ENCODE measurements at regions not wholly inside any gene's neighbourhood (a gene's known extent, or its start where the extent isn't known, plus 50 kb on each side); places are given as distances from the start of the nearest gene placed in this dataset.

DNA sequence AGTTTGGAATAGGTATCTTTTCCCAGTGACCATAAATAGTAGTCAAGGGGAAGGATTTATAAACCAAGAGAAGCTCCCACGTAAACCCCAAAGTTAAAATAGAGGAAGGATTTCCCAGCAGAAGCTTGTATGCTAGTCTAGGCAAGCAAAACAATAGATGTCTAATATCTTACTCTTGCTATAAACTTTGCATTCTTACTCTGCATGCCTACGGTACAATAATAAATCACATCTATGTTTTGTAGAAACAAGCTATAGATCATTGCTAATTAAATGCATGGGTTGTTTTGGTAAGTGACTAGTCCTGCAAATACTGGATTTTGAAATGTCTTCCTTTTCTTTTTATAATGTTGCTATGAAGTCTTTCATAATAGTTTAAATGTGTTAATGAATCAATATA, 585.5 kb downstream of the INHBA start:
- no CpG with 5 or more reads among the region's 2 CpGs for WGBS (ENCODE audit: insufficient coverage)
- no peak overlapping the region for H3K27ac ChIP-seq (ENCODE audit: low read length)
- H3K4me1 ChIP-seq (ENCODE audit: control insufficient read depth, insufficient read depth, low read length), result no peaks in the 10 kb centered on the region
- H3K9me3 ChIP-seq (replicated peaks; ENCODE audit: control insufficient read depth, low read depth, low read length), result no peaks in the 10 kb centered on the region
- H3K27me3 ChIP-seq (ENCODE audit: control insufficient read depth, insufficient read depth, low read length), result no peaks in the 10 kb centered on the region
- no peaks in the 10 kb centered on the region for H3K36me3 ChIP-seq (ENCODE audit: control insufficient read depth, insufficient read depth, low read length)
- no peak overlapping the region for H3K4me3 ChIP-seq (ENCODE audit: low read length)
- no peak for DNase-seq

DNA sequence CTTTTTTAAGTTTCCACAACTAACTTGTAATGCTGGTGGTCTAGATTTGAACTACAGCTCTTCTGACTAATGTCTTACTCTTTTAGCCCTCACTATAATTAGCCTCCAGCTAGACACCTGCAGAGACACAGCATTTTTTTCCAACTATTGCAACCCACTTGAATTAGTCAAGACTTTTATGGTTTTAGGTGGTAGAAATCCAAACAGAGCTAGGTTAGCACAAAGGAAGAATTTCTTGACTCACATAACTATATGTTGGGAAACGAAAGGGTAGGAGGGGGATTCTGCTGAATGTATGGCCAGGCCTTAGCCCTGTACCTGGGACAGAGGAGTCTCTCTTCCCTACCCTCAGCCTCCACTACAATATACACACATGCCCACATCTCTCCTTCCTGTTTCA, 586.1 kb downstream of the INHBA start:
- no peaks in the 10 kb centered on the region for H3K27me3 ChIP-seq (ENCODE audit: control insufficient read depth, insufficient read depth, low read length)
- no peaks in the 10 kb centered on the region for H3K36me3 ChIP-seq (ENCODE audit: control insufficient read depth, insufficient read depth, low read length)
- H3K9me3 ChIP-seq (replicated peaks; ENCODE audit: control insufficient read depth, low read depth, low read length), result no peaks in the 10 kb centered on the region
- no peak for DNase-seq
- no peaks in the 10 kb centered on the region for H3K4me1 ChIP-seq (ENCODE audit: control insufficient read depth, insufficient read depth, low read length)
- H3K4me3 ChIP-seq (ENCODE audit: low read length), result no peak overlapping the region
- no CpG with 5 or more reads among the region's 1 CpG for WGBS (ENCODE audit: insufficient coverage)
- no peak overlapping the region for H3K27ac ChIP-seq (ENCODE audit: low read length)

DNA sequence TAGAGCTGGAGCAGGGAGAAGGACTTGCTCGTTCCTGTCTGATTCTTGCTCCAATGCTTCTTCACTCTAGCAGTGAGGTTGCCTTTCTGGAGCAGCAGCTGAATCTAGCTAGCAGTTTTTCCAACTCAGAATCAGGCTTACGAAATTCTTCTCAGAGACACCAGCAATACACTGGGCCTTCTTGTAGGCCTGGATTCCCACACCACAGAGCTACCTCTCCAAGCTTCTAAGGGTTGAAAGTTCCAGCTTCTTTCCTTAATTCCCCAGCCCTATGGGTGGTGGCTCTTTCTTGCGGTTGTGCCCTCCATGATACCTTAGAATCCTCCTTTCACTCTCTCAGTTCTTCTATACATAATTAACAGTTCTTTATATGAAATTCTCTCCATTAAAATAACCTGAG, 586.6 kb downstream of the INHBA start:
- Histone ChIP-seq H3K4me3 (ENCODE audit: low read length) (no peak overlapping the region), H3K9me3 (replicated peaks; ENCODE audit: control insufficient read depth, low read depth, low read length) (no peaks in the 10 kb centered on the region), H3K36me3 (ENCODE audit: control insufficient read depth, insufficient read depth, low read length) (no peaks in the 10 kb centered on the region), H3K27ac (ENCODE audit: low read length) (no peak overlapping the region), H3K4me1 (ENCODE audit: control insufficient read depth, insufficient read depth, low read length) (no peaks in the 10 kb centered on the region), H3K27me3 (ENCODE audit: control insufficient read depth, insufficient read depth, low read length) (no peaks in the 10 kb centered on the region)
- DNase-seq, result no peak
- WGBS (ENCODE audit: insufficient coverage), result 100% methylated on average over 1 of the region's 3 CpGs

DNA sequence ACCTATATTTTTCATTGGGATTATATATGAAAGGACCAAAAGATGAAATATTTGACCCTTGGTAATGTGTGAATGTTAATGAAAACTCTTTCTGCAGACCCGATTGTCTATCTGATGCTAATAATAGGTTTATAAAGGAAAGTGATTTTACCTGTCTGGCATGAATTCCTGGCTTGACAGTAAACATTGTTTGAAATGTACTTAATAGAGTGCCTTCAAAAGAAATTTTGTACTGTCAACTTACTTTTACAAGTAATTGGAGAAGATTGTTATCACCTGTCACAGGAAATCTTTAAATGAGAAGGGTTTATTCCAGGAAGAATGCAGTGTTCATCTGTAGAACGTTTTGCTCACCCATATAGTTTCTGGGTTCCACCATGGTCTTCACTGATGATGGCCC, 588.2 kb downstream of the INHBA start:
- no CpG with 5 or more reads among the region's 2 CpGs for WGBS (ENCODE audit: insufficient coverage)
- no peaks in the 10 kb centered on the region for H3K27me3 ChIP-seq (ENCODE audit: control insufficient read depth, insufficient read depth, low read length)
- no peak overlapping the region for H3K4me3 ChIP-seq (ENCODE audit: low read length)
- no peak for DNase-seq
- H3K36me3 ChIP-seq (ENCODE audit: control insufficient read depth, insufficient read depth, low read length), result no peaks in the 10 kb centered on the region
- no peak overlapping the region for H3K27ac ChIP-seq (ENCODE audit: low read length)
- no peaks in the 10 kb centered on the region for H3K4me1 ChIP-seq (ENCODE audit: control insufficient read depth, insufficient read depth, low read length)
- H3K9me3 ChIP-seq (replicated peaks; ENCODE audit: control insufficient read depth, low read depth, low read length), result no peaks in the 10 kb centered on the region

DNA sequence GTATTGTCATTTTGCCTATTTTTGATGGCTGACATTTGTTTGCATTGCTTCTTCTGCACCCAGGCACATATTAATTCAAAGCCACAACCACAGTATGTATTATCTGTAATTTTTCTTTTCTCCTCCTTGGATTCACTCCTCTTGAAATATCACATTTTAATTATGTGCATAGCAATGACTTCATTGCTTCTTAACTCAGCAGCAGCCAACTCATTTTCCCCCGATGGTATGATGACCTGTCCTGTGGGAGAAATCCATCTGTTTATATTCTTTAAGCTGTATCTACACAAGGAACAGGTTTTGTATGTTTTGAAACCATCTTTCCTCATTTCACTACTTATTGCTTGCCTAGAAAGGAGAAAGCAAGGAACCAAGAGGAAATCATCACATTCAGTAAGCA, 588.8 kb downstream of the INHBA start:
- Histone ChIP-seq H3K27me3 (ENCODE audit: control insufficient read depth, insufficient read depth, low read length) (no peaks in the 10 kb centered on the region), H3K27ac (ENCODE audit: low read length) (no peak overlapping the region), H3K9me3 (replicated peaks; ENCODE audit: control insufficient read depth, low read depth, low read length) (no peaks in the 10 kb centered on the region), H3K36me3 (ENCODE audit: control insufficient read depth, insufficient read depth, low read length) (no peaks in the 10 kb centered on the region), H3K4me3 (ENCODE audit: low read length) (no peak overlapping the region), H3K4me1 (ENCODE audit: control insufficient read depth, insufficient read depth, low read length) (no peaks in the 10 kb centered on the region)
- DNase-seq, result peak; percentile 18
- WGBS (ENCODE audit: insufficient coverage), result no CpG with 5 or more reads among the region's 1 CpG

DNA sequence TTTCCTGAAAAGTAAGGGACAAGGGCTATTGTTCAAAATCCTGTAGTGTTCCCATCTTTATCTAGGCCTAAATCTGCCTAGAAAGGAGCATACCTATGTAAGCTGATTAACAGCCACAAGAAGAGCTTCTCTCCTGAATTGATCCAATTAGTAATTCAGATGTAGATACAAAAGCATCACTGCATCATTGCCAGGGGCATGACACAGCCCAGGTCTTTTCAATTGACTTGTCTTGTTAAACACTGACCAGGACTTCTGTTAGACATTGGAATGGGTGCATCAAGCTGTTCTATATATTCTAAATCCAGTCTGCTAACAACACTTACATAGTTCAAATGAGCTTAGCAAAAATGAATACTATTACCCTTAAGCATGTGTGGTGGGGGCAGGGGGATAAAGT, 589.2 kb downstream of the INHBA start:
- Histone ChIP-seq H3K36me3 (ENCODE audit: control insufficient read depth, insufficient read depth, low read length) (no peaks in the 10 kb centered on the region), H3K4me3 (ENCODE audit: low read length) (no peak overlapping the region), H3K27me3 (ENCODE audit: control insufficient read depth, insufficient read depth, low read length) (no peaks in the 10 kb centered on the region), H3K9me3 (replicated peaks; ENCODE audit: control insufficient read depth, low read depth, low read length) (no peaks in the 10 kb centered on the region), H3K4me1 (ENCODE audit: control insufficient read depth, insufficient read depth, low read length) (no peaks in the 10 kb centered on the region), H3K27ac (ENCODE audit: low read length) (no peak overlapping the region)
- no peak for DNase-seq

DNA sequence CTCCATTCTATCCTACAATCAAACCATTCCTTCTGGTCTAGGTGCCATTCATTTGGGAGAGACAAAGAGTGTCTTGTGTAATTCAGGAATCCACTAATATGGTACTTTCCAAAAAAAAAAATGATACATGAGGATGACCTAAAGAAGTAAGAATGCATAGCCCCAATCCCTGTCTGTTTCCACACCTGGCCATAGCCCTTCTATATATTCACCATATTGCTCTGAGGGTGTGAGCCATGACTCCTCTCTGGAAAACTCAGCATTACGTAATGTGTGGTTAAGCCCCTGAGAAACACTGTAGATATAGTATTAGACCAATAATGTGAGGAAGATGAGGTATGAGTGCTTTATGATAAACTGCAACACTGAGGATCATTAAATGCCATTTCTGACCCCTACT, 592.7 kb downstream of the INHBA start:
- Histone ChIP-seq H3K27ac (ENCODE audit: low read length) (no peak overlapping the region), H3K36me3 (ENCODE audit: control insufficient read depth, insufficient read depth, low read length) (no peaks in the 10 kb centered on the region), H3K27me3 (ENCODE audit: control insufficient read depth, insufficient read depth, low read length) (no peaks in the 10 kb centered on the region), H3K4me3 (ENCODE audit: low read length) (no peak overlapping the region), H3K9me3 (replicated peaks; ENCODE audit: control insufficient read depth, low read depth, low read length) (no peaks in the 10 kb centered on the region), H3K4me1 (ENCODE audit: control insufficient read depth, insufficient read depth, low read length) (no peaks in the 10 kb centered on the region)
- DNase-seq, result no peak
- no CpG with 5 or more reads among the region's 1 CpG for whole genome bisulfite sequencing (ENCODE audit: insufficient coverage)

DNA sequence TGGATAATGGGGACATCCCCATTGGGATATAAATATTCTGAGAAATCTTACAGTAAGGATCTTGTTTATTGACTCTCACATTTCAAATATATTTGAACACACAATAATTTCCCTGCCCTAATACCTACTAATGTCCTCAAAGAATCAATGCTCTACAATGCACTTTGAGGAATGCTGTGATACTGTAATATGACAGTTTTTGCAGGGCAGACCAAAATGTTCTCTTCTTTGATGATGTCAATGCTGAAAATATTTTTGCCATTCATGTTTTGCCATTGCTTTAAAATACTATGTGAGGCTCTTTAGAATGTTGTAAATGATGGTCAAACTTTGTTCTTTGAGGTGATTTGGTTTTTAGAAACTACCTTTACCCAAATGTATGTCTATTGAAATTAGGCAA, 594.1 kb downstream of the INHBA start:
- Histone ChIP-seq H3K36me3 (ENCODE audit: control insufficient read depth, insufficient read depth, low read length) (no peaks in the 10 kb centered on the region), H3K9me3 (replicated peaks; ENCODE audit: control insufficient read depth, low read depth, low read length) (no peaks in the 10 kb centered on the region), H3K27me3 (ENCODE audit: control insufficient read depth, insufficient read depth, low read length) (no peaks in the 10 kb centered on the region), H3K4me1 (ENCODE audit: control insufficient read depth, insufficient read depth, low read length) (no peaks in the 10 kb centered on the region), H3K4me3 (ENCODE audit: low read length) (no peak overlapping the region), H3K27ac (ENCODE audit: low read length) (no peak overlapping the region)
- DNase-seq, result no peak

DNA sequence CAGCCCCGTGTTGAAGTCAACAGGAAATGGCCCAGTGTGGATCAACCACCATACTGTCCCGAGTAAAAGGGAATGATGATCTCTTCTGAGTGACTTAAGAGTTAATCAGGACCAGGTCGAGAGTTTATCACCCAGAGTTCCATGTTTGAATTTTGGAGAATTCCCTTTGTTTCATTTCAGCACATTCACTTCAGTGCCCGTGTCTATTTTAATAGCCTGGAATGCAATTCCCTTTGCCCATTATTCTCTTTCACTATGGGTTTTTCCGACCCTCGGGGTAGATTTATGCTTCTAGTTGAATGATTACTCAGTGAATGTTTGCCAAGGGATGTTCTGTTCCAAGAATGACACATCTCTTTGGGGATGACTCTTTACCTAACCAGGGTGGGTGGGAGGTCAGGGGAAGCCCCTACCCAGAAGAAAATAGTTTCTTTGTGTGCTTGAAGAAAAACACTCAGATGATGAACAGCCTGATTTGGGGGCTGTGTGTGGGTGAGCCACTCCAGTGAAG, 594.9 kb downstream of the INHBA start:
- no peaks in the 10 kb centered on the region for H3K9me3 ChIP-seq (replicated peaks; ENCODE audit: control insufficient read depth, low read depth, low read length)
- WGBS (ENCODE audit: insufficient coverage), result 65% methylated on average over 2 of the region's 6 CpGs
- H3K27me3 ChIP-seq (ENCODE audit: control insufficient read depth, insufficient read depth, low read length), result no peaks in the 10 kb centered on the region
- H3K36me3 ChIP-seq (ENCODE audit: control insufficient read depth, insufficient read depth, low read length), result no peaks in the 10 kb centered on the region
- peak; percentile 18 for DNase-seq
- no peaks in the 10 kb centered on the region for H3K4me1 ChIP-seq (ENCODE audit: control insufficient read depth, insufficient read depth, low read length)
- H3K27ac ChIP-seq (ENCODE audit: low read length), result no peak overlapping the region
- H3K4me3 ChIP-seq (ENCODE audit: low read length), result no peak overlapping the region

DNA sequence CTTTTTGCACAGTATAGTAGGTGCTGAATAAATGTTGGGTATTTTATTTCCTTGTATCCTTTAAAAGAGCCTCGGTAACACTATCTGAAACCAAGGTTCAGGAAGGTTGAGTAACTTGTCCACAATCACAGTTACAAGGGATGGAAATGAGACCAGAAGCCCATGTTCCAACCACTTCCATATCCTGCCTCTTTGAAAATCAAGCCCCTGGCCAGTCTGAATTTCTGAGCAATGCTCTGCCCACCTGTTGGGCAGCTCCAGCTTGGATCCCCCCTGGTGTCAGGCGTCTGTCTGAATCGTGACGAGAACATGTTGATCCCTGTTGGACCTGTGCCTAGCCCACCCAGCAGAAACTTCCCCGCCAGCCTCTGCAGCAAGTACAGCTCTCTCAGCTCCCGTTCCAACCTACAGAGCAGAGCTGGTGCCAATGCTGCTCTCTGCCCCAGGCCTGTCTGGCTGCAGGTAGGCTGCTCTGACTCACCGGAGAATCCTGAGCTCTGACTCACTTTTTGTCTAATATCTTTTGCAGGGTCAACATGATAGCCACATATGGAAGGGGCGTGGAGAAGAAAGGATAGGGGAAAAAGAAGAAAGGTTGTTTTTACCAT, 595.5 kb downstream of the INHBA start:
- Histone ChIP-seq H3K9me3 (replicated peaks; ENCODE audit: control insufficient read depth, low read depth, low read length) (no peaks in the 10 kb centered on the region), H3K36me3 (ENCODE audit: control insufficient read depth, insufficient read depth, low read length) (no peaks in the 10 kb centered on the region), H3K4me1 (ENCODE audit: control insufficient read depth, insufficient read depth, low read length) (no peaks in the 10 kb centered on the region), H3K4me3 (ENCODE audit: low read length) (no peak overlapping the region), H3K27me3 (ENCODE audit: control insufficient read depth, insufficient read depth, low read length) (no peaks in the 10 kb centered on the region), H3K27ac (ENCODE audit: low read length) (no peak overlapping the region)
- DNase-seq, result peak; percentile 35
- WGBS (ENCODE audit: insufficient coverage), result 36% methylated on average over 6 of the region's 8 CpGs

DNA sequence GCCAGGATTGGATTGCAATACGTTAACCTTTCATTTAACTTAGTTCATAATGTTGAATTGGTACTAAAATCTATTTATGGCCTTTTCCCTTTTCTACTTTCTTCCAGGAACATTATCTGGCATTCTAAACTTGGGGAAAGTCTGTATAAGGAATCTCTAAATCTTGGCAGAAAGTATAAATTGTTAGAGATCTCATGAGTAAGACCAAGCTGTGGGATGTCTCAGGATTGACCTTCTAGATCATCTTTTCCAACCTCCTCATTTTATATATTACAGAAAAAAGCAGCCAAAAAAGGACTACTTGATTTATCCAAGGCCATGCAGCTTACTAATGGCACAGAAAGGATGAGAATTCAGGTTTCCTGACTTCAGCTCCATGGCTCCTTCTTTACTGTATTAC, 598.3 kb downstream of the INHBA start:
- Histone ChIP-seq H3K27ac (ENCODE audit: low read length) (no peak overlapping the region), H3K4me3 (ENCODE audit: low read length) (no peak overlapping the region), H3K27me3 (ENCODE audit: control insufficient read depth, insufficient read depth, low read length) (no peaks in the 10 kb centered on the region), H3K4me1 (ENCODE audit: control insufficient read depth, insufficient read depth, low read length) (no peaks in the 10 kb centered on the region), H3K36me3 (ENCODE audit: control insufficient read depth, insufficient read depth, low read length) (no peaks in the 10 kb centered on the region), H3K9me3 (replicated peaks; ENCODE audit: control insufficient read depth, low read depth, low read length) (no peaks in the 10 kb centered on the region)
- WGBS (ENCODE audit: insufficient coverage), result no CpG with 5 or more reads among the region's 1 CpG
- peak; percentile 90 for DNase-seq

Data from muscle of leg (tissue), 3 donors.